ENCODE measurements at regions not wholly inside any gene's neighbourhood (a gene's known extent, or its start where the extent isn't known, plus 50 kb on each side); places are given as distances from the start of the nearest gene placed in this dataset.
"Not testable (repeated sequence)": the region's sequence is repeated elsewhere in the genome, so short reads cannot be mapped to it uniquely, and the experiment has no call there.

DNA sequence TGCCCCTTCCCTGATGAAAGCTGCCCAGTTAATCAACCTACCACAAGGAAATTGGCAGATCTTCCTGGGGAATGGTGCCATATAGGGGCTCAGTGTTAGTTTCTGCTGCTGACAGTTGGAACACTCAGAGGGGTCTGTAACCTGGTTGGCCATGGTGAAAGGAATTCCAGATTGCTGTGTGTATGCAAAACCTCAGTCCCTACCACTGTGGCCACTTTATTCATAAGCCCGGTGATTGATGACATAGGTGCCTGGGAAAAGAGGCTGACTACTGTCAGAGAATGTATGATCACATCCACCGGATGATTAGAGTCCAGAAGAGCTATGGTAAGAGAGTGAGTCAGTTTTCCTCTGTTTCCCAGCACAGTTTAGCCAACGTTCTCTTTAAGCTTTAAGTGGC, 363.9 kb upstream of the NPAP1 start:
- not testable (repeated sequence) for DNase-seq (ENCODE audit: low read depth)

DNA sequence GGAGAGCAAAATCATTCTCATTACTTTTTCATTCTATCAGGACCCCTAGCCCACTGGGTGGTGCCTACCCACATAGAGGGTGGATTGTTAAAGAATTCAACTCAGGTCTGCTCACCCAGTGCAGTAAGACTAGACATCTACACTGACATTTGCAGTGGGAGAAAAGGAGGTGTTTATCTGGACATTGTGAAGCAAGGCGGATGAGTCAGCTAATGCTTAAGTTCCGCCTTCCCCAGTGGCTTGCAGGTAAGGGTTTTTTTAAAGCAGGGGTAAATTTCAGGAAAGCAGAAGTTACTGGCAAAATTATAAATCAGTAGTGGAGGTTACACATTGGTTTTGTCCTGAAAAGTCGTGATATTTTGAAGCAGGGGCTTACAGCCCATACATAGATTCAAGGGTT, 359.2 kb upstream of the NPAP1 start:
- not testable (repeated sequence) for DNase-seq (ENCODE audit: low read depth)

DNA sequence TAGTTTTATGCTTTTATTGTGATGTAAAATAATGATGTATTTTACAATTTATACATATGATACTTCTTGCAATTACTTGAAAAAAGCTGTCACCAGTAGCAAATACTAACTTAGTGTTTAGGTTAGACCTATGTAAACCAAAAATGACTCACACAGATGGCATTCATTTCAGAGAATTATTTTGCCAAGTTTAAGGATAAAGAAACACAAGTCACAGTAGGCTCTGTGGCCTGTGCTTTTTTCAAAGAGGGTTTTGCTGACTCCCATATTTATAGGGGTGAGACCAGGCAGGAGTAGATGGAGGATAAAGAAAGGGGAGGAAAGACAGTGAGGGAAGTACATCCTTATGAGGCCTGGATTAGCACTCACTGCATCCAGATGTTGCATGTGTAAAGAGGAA, 356.6 kb upstream of the NPAP1 start:
- no peak for DNase-seq (ENCODE audit: low read depth)

DNA sequence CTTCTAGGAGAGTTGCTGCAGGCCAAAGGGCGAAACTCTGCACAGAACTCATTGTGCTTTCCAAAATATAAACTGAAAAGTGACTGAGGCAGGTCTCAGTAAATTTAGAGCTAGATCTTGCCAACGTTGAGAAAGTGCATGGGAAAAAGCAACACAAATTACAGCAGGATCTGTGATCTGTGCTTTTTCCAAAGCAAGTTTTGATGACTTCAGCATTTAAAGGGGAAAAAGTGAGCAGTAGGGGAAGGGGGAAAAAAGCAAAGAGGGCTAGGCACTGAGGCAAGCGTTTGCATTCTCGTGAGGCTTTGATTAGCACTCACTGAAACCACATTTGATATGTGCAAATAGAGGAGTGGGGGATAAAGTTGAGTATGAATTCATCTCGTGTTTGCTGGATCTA, 351.5 kb upstream of the NPAP1 start:
- not testable (repeated sequence) for DNase-seq (ENCODE audit: low read depth)

DNA sequence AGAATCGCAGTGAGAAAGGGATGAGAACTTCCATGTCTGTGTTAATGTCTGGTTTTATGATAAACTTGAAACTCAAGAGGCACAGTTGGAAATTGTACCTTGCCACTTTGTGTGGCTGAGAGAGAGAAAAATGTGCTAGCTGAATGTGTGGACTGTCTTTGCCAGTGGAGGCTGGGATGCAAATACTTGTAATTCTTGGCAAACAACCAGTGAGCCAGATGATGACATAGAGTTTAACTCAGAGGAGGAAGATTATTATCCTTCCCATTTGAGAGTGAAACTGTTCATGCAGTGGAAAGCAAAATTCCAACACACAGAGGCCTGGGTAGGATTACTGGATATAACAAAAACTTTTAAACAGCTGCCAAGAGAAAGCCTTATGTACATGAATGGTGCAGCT, 349.1 kb upstream of the NPAP1 start:
- peak; percentile 0 for DNase-seq (ENCODE audit: low read depth)

DNA sequence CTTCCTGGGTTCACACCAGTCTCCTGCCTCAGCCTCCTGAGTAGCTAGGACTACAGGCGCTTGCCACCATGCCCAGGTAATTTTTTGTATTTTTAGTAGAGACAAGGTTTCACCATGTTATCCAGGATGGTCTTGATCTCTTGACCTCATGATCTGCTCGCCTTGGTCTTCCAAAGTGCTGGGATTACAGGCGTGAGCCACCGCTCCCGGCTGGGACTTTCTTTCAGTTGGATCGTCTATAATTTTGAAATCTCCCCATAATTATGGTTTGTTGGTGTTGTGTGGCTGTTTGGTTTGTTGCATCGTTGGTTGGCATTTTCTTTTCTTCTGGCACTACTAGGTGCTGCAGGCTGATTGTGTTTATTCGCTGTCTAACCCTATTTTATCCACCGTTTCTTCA, 343.6 kb upstream of the NPAP1 start:
- DNase-seq (ENCODE audit: low read depth) = not testable (repeated sequence)

GRCh38 chr15:24341876-24342275, 333.7 kb upstream of the NPAP1 start:
- not testable (repeated sequence) for DNase-seq (ENCODE audit: low read depth)

DNA sequence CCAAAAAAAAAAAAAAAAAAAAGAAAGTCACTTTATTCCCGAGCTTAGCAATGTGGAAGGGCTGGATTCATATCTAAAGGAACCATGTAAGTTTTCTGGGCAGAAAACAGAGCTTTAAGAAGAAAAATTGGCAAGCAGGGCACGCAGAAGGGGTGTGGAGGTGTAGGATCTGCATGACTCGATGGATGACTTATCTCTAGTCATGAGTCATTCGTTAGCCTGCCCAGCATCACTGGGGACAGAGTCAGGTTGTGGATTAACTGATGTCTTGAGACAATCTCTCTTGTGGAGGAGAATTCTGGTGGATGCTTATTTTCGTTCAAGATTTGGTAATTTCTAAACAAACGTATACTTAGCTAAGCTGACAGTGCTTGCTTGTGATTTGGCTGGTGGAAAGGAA, 322.8 kb upstream of the NPAP1 start:
- not testable (repeated sequence) for DNase-seq (ENCODE audit: low read depth)

DNA sequence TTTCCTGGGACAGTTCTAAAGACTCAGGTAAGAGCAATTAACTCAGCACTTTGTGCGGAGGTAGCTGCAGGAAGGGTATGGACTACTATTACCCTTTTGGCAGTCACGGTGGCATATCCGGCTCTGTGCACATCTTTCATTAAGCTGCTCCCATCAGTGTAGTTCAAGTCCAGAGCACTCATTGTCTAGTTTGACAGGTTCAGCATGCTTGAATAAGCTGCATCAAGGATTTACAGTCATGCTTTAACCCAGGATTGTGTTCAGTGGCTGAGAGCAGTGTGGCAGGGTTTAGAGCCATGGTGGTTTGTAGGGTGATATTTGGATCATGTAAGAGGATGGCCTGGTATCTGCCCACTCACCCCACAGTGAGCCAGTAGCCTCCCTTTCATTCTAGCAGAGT, 294.5 kb upstream of the NPAP1 start:
- not testable (repeated sequence) for DNase-seq (ENCODE audit: low read depth)

DNA sequence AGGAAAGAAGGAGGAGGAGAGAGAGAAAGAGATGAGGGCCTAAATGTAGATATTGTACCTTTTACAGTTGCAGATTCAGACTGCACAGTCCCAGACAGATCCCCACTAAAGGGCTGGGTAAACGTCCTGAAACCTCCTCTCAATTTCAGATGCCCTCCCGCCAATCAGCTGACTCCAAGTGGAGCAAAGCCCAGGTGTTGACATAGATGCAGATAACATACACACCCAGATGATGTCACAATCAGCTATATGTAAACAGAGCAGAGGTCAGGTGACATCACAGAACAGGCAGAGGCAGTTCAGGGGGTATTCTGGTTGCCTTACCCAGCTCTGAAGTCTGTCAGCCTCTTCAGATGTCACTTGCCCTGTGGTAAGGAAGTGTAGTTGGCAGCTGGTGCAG, 290.3 kb upstream of the NPAP1 start:
- DNase-seq (ENCODE audit: low read depth) = not testable (repeated sequence)

DNA sequence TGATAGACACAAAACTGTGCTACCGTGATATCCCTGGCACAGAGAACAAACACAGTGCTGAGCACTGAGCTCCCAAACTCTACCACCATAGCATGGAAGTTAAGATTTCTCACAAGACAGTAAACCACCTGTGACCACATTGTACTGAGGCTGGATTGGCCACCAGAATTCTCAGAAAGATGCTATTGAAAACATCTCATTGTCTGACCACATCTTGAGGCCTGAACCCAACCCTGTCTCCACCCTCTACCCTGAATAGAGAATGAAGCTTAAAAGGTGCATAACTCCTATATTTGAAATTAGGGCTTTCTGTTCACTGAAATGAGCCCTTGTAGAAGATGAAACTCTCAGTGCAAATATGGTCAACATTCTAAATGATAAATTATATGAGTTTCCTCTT, 281.3 kb upstream of the NPAP1 start:
- no peak for DNase-seq (ENCODE audit: low read depth)

DNA sequence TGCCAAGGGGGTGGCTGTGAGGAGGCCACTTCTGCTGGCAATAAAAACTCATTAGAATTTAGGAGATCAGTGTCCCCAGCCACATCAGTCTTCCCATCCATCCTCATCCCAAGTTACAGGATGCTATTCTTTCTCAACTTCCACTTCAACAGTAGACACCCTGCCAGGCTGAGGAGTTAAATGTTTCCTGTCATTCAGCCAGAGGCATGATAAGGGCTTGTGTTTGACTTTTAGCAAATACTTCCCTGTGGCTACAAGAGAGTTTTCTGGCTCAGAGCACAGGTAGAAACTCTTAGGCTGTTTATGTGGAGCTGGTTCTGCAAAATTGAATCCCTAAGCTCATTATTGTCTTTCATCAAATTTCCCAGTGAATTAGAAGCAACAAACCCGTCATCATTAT, 262.9 kb upstream of the NPAP1 start:
- not testable (repeated sequence) for DNase-seq (ENCODE audit: low read depth)

DNA sequence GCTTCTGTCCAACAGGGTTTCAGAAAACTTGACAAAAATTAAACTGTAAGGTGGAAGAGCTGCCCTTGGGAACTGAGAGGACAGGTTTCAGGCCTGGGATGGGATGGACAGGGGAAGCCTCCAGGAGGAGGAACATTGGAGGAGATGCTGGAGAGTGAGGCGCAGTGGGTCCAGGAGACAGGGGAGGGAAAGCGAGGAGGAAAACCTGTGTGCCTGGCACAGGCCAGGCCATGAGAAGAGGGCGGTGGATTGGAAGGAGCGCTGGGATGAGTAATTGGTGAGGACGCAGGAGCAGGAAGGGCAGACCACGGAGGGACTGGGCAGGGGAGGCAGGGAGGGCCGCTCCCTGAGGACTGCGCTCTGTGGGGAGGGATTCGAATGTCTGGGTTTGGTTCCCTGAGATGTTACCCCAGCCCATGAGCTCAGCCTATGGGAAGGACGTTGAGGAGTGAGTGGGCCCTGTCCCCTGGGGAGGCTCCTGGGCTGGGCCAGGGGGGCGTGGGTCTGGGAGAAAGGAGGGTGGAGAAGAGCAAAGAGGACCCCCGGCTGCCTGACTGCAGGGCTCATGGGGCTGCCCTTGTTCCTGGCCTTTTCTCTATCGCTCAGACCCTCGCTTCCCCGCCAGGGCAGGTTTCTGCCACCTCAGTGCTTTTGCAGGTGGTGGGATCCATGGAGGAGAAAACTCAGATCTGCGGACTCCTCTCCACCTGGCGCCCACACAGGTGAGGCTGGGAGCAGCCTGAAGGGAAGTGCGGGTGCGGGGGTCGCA, 249.1 kb upstream of the NPAP1 start:
- DNase-seq (ENCODE audit: low read depth) = not testable (repeated sequence)

DNA sequence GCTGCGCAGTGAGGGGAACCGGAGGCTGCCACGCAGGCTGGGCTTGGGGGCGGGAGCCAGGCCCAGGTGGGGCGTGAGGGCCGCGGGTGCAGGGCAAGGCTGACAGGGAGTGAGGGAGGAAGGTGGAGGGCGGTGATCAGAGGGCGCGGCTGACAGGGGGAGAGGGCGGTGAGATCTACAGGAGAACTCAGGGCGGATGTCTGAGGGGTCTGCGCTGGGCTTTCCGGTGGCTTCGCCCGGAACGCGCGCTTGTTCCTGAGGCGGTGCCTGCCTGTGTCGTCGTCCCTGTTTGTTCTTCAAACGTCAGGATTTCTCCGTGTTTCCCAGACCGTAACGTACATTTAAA, 248.5 kb upstream of the NPAP1 start:
- DNase-seq (ENCODE audit: low read depth) = not testable (repeated sequence)

DNA sequence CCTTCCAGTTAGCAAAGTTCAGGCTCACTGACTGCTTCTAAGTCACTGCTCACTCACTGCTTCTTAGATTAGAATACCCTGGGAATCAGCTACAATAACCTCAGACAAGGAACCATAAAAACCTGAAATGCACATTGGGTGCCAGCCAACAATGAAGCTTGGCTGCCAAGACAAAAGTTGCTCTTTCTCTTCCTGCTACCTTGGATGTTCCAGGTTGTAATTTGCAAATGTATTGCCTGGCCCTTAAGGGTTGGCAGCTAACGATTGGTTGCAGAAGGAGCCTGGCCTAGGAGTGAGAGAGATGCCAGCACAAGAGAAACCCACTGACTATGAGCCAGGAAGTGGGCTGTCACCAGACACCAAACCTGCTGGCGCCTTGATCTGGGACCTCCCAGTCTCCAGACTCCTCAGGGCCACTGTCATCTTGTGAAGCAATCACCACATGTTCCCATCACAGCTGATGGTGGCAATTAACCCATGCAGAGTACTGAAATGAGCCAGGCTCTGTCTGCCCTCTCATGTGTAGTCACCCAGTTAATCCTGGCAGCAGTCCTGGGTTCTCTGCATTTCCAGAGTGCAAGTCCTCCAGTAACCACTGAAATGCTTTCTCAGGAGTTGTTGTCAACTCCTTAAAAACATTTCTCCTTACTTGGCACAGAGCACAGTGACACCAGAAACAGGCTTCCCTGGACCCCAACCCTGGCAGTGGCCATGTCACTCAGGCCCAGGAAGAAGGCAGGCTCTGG, 240.3 kb upstream of the NPAP1 start:
- DNase-seq (ENCODE audit: low read depth) = not testable (repeated sequence)

GRCh38 chr15:24437270-24437669, 238.3 kb upstream of the NPAP1 start:
- not testable (repeated sequence) for DNase-seq (ENCODE audit: low read depth)

GRCh38 chr15:24437735-24438134, 237.8 kb upstream of the NPAP1 start:
- not testable (repeated sequence) for DNase-seq (ENCODE audit: low read depth)

- not testable (repeated sequence) for DNase-seq (ENCODE audit: low read depth)
These were observed 198.2 kb upstream of the NPAP1 start for GRCh38 chr15:24477107-24478025.

DNA sequence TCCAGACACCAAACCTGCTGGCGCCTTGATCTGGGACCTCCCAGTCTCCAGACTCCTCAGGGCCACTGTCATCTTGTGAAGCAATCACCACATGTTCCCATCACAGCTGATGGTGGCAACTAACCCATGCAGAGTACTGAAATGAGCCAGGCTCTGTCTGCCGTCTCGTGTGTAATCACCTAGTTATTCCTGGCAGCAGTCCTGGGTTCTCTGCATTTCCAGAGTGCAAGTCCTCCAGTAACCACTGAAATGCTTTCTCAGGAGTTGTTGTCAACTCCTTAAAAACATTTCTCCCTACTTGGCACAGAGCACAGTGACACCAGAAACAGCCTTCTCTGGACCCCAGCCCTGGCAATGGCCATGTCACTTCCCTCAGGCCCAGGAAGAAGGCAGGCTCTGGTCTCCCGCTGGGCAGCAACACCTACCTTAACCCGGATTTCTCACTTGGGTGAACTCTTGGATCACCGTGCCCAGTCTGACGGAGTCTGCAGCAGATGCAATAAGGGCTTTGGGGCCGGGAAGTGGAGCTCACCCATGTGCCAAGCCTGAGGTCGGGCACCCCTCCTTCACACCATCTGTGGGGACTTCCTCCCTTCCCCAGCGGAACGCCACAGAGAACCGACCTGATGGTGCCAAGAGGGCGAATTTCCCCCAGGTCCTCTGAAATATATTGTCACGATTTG, 189.5 kb upstream of the NPAP1 start:
- not testable (repeated sequence) for DNase-seq (ENCODE audit: low read depth)

DNA sequence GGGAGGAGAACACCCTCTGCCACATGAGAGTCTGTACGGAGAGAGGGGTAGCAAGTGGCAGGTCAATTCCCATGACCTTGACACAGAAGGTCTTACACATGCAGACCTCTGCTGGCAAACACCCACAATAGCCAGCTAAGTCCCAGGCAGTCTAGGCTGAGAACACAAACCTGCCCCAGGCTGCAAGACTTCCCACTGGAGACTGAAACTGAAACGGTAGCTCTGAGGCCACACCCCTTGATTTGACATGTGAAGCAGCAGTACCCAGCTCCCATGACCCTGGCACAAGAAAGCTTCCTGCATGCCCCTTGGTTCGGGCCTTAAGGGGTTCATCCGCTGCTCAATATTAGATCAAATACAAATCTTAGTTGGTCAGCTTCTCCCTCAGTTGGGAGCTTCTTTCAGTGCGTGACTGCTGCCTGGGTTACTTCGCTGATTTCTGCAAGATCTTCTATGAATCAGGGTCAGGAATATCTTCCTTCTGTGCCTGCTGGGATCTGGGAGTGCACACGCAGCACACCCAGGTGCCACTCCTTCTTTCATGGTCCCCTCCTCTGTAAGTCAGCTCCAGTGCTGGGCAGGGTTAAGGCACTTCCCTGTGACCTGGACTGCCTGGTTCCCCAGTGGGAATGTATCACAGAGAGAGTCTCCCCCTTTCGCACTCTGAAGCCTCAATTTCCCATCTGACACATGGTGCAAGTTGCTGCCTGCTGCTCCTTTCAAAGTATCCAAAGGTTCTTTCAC, 187.2 kb upstream of the NPAP1 start:
- DNase-seq (ENCODE audit: low read depth) = not testable (repeated sequence)

- not testable (repeated sequence) for DNase-seq (ENCODE audit: low read depth)
These were observed 170.4 kb upstream of the NPAP1 start for GRCh38 chr15:24505216-24505615.
